ENCODE measurements at regions not wholly inside any gene's neighbourhood (a gene's known extent, or its start where the extent isn't known, plus 50 kb on each side); places are given as distances from the start of the nearest gene placed in this dataset.

GRCh38 chr4:16952462-16952871, 54.0 kb upstream of the LDB2 start:
- ATAC-seq (replicated peaks in 1 of 2) (no peak), DNase-seq (no peak)
- H3K36me3 Mint-ChIP-seq (ENCODE audit: insufficient read depth in 2 of 2): peaks cover 0 to 2% of the 10 kb centered on the region in 2 donors
- peaks cover 5 to 6% of the 10 kb centered on the region in 2 donors for H3K9me3 Mint-ChIP-seq
- peaks cover 12% of the 10 kb centered on the region for H3K27me3 Mint-ChIP-seq (ENCODE audit: low read depth)
- H3K4me3 Mint-ChIP-seq: no peak overlapping the region
- H3K27ac Mint-ChIP-seq: no peak overlapping the region
- H3K4me1 Mint-ChIP-seq (ENCODE audit: low read depth): peaks cover 7% of the 10 kb centered on the region
